ENCODE measurements at regions not wholly inside any gene's neighbourhood (a gene's known extent, or its start where the extent isn't known, plus 50 kb on each side); places are given as distances from the start of the nearest gene placed in this dataset.

DNA sequence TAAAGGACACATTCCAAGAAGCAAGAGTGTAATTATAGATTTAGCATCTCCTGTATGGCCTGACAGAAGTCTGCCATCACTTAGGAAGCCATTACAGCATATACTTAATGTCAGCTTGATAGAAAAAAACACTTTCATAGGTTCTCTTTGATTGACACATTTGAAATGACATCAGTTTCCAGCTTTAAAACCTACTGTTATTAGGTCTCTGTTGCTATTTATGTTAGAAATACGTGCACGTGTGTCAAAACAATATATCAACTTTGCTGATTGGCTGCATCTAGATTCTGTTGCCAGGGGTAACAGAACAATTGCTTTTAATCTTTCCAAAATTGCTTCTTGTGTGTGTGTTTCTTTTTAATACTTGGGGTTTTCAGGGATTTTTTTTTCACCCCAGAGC lies 389.3 kb upstream of the ATP11B start:
- TF ChIP-seq EZH2phosphoT487 (IDR thresholded peaks at IDR 0.05; ENCODE audit: insufficient read depth, low read depth) (no peak), EZH2 (IDR thresholded peaks at IDR 0.05; ENCODE audit: insufficient read depth, poor library complexity, severe bottlenecking) (no peak)

Measured in GM23248 (cell line).